Retinal pigment epithelial cell (primary cell): ENCODE measurements at regions not wholly inside any gene's neighbourhood (a gene's known extent, or its start where the extent isn't known, plus 50 kb on each side); places are given as distances from the start of the nearest gene placed in this dataset.
A peak's percentile ranks its signal among the peaks of the same experiment; 100 is the strongest.

Experiments used
- DNase-seq: peaks from one replicate; pipeline ENCODE4 v3.0.0-alpha.2; 2010; ENCODE audit warnings: low read depth
- H3K4me3 ChIP-seq: 2 replicates; pipeline ENCODE4 v1.5.1; 2011; ENCODE audit warnings: mild to moderate bottlenecking, low read length, control low read depth, moderate library complexity
- CTCF ChIP-seq: conservative IDR thresholded peaks from 2 replicates; pipeline ENCODE4 v1.5.1; 2011; ENCODE audit warnings: low read depth, low read length, control low read depth, inconsistent platforms

DNA sequence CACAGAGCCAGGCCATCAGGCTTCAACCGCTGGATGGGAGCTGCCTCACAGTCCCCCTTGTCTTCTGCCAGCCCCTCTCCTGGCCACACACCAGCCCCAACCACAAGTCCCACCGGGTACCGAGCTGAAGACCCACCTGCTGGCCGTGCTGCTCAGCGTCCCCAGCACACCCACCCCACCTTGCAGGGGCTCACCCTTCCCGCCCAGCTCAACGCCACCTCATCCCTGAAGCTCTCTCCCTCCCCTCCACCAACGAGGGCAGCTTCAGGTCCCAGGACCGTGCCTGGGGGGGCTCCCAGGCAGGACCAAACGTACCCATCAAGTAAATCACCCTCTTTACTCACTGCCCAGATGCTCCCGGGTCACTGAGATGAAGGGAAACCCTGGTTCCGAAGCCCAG lies 141.0 kb downstream of the CRYBB2 start:
- DNase-seq = no peak
- H3K4me3 ChIP-seq = no peak overlapping the region
- TF ChIP-seq CTCF = no peak

DNA sequence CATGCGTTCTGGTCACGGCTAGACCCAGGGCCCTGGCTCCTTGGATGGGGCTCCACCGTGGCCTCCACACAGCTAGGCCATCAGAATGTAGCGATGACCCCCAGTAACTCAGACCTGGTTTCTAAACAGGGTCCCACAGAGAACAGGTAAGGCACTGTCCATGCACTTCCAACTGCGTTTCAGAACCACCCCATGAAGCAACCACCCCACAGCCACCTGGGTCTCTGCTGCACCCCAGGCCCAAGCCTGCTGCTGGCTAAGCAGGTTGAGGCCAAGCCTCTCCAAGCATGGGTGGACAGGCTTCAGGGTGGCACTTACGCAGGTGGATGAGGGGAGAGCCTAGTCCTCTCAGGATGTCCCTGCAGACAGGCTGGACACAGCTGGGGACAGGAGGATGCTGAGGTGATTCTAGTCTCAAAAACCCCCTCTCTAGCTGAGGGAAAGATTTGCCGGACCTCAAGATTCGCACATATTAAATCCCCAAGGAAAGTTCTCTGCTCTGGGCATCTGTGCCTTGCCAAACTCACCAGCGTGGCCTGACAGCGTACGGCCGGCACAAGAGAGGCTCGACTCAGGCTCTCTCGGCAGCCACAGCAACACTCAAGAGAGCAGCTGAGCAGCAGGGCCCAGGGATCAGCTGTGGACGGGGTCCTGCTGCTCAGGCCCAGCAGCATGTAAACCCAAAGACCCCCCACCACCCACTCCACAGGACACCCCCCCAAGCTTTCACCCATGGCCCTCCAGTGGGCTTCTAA lies 141.6 kb downstream of the CRYBB2 start:
- TF ChIP-seq CTCF = no peak
- DNase-seq = no peak
- no peak overlapping the region for H3K4me3 ChIP-seq

DNA sequence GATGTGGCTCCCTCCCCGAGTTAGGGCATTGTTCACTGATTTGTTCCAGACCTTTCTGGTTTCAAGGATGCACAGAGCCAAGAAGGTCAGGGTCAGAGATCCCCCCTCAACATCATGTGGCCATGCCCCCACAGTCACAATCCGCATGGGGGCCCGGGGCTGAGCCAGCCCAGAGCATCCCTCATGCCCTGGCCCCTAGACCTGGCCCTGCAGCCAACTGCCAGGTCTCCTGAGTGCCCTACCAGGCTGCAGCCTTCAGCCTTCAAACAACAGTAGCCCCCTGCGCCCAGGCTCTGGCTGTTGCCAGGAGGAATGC lies 142.4 kb downstream of the CRYBB2 start:
- no peak for DNase-seq
- no peak for TF ChIP-seq CTCF
- H3K4me3 ChIP-seq = no peak overlapping the region

DNA sequence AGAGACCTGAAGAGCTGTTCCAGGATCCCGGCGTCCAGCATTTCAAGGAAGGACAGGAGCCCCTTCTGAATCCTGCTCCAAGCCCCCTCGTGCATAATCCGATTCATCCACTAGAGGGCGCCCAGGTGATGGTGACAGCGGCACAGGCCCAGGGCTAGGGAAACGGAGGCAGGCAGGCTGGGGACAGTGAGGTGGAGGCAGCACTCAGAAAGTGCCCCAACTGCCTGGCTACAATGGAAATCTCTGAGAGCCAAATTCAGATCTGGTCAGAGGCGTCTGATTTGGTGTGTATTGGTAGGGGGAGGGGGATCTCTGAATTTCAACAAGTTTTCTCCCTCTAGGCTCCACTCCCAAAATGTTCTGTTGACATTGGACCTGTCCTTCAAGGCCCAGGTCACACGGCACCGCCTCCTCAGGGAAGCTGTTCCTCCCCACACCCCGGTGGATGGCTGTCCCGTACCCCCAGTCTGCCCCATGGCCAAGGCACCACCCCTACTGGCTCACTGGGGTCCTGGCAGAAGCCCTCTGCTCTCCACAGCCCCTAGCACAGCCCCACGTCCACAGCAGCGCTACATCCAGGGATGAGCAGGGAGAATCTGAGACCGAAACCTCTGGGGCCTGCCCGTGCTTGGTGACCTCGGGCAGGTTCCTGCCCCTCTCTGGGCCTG lies 142.9 kb downstream of the CRYBB2 start:
- no peak for DNase-seq
- peak; percentile 89 for TF ChIP-seq CTCF
- no peak overlapping the region for H3K4me3 ChIP-seq

DNA sequence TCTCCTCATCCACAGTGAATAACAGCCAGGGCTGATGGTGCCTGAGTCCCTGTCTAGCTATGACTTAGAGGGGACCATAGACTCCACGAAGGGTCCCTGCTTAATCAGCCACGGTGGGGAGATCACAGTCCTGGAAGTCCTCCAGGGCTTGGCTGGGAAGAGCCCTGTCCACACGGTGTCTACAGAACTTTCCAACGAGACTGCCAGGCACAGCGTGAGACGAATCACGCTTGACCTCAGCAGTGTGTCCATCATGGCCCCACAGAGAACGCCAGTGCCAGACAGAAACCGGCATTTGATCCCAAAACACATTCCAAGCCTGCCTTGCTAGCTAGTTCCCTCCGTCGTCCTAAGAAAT lies 143.4 kb downstream of the CRYBB2 start:
- DNase-seq = no peak
- no peak overlapping the region for H3K4me3 ChIP-seq
- no peak for TF ChIP-seq CTCF

GRCh38 chr22:25363474-25363873 lies 144.0 kb downstream of the CRYBB2 start:
- TF ChIP-seq CTCF = no peak
- H3K4me3 ChIP-seq = no peak overlapping the region
- no peak for DNase-seq

GRCh38 chr22:25364281-25364680 lies 144.8 kb downstream of the CRYBB2 start:
- DNase-seq = no peak
- TF ChIP-seq CTCF = no peak
- no peak overlapping the region for H3K4me3 ChIP-seq
